GM21619 (cell line): ENCODE measurements at regions not wholly inside any gene's neighbourhood (a gene's known extent, or its start where the extent isn't known, plus 50 kb on each side); places are given as distances from the start of the nearest gene placed in this dataset.
"Not testable (repeated sequence)": the region's sequence is repeated elsewhere in the genome, so short reads cannot be mapped to it uniquely, and the experiment has no call there.

ENCODE experiments used
- ATAC-seq: cut with Tn5 transposase; IDR thresholded peaks from one replicate; pipeline ENCODE4 v1.9.1; 2021; ENCODE audit not compliant: unreplicated experiment

GRCh38 chr3:98701071-98701675, 62.0 kb upstream of the ST3GAL6 start:
- no peak for ATAC-seq

DNA sequence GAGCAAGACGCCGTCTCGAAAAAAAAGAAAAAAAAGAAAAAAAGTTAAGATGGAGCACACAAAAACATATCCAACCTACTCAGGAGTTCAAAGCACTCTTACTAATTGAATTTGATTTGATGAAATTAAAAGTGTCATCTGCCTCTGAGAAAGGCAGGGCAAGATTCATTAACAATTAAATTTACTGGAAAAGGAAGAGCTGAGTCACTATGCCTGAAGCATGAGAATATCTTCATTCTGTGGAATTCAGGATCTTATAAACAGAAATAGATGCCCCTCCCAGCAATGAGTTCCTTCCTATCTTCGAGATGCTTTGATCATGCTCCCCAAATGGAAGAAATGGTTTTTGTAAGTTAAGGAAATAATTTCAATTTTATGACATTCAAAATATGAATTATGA, 61.0 kb upstream of the ST3GAL6 start:
- ATAC-seq: no peak

GRCh38 chr3:98705212-98705611, 57.9 kb upstream of the ST3GAL6 start:
- ATAC-seq: no peak

DNA sequence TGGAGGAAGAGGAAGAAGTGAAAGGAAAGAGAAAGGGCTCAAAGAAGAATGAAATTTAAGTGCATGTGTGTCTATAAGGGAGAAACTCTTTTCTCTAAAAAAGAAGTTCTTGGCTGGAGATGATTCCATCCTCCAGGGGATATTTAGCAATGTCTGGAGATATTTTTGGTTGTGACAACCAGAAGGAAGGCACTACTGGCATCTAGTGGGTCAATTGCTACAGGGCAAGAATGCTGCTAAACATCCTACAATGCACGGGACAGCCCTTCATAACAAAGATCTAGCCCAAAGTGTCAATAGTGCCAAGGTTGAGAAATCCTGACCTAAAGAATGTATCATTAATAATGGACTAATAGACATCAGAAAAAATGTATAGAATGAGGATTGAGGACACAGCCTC, 57.4 kb upstream of the ST3GAL6 start:
- ATAC-seq: no peak

DNA sequence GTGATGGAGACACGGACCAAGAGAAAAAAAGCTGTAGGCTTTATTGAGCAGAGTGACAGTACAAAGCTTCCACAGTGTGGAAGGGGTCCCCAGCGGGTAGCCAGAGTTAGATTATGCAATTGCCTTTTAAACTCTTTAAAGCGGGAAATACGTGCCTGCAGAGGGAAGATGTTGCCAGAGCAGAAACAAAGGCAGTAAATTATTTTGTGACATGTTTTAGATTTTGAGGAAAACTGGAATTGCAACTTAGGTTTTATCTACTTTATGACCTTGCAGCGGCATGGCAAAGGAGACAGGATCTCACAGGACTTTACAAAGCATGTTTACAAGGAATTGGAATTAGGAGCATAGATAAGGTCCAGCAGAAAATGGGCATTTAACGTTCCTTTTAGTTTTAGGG, 54.5 kb upstream of the ST3GAL6 start:
- ATAC-seq: not testable (repeated sequence)

GRCh38 chr3:98709441-98709840, 53.7 kb upstream of the ST3GAL6 start:
- ATAC-seq: no peak

GRCh38 chr3:98710067-98710659, 53.0 kb upstream of the ST3GAL6 start:
- ATAC-seq: no peak

GRCh38 chr3:98711426-98711825, 51.7 kb upstream of the ST3GAL6 start:
- no peak for ATAC-seq

DNA sequence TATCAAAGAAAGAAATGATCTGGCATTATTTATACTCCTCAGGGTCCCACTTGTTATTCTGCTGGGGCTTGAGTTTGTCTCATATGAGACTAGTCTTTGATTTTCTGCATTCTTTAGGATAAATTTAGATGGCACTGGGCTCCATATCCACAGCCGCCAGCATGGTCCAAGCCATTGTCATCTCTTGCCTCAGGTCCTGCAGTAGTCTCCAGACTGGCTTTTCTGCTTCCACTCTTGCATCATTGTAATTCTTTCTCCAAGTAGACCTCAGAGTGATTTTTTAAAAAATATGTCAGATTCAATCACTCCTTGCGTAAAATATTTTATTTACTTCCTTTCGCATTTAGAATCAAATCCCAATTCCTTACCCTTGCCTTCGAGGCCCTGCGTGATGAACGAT, 50.4 kb upstream of the ST3GAL6 start:
- no peak for ATAC-seq

GRCh38 chr3:98713332-98713731, 49.8 kb upstream of the ST3GAL6 start:
- ATAC-seq: not testable (repeated sequence)
